Hematopoietic multipotent progenitor cell treated with erythropoietin and hydrocortisone succinate and interleukin-3 and kit ligand, for 6 days (in vitro differentiated cells): ENCODE measurements at regions not wholly inside any gene's neighbourhood (a gene's known extent, or its start where the extent isn't known, plus 50 kb on each side); places are given as distances from the start of the nearest gene placed in this dataset.
"Not testable (repeated sequence)": the region's sequence is repeated elsewhere in the genome, so short reads cannot be mapped to it uniquely, and the experiment has no call there.

Experiments
- DNase-seq: peaks from one replicate; pipeline ENCODE4 v3.0.0-alpha.2; 2015

- no peak for DNase-seq
Observed at GRCh38 chr22:22977479-22978200, 90.0 kb downstream of the IGLL5 start.

- DNase-seq = no peak
Observed at GRCh38 chr22:22978637-22979036, 91.0 kb downstream of the IGLL5 start.

GRCh38 chr22:22979121-22979724, 91.1 kb upstream of the GNAZ start:
- no peak for DNase-seq

- no peak for DNase-seq
Observed at GRCh38 chr22:22979954-22980353, 90.4 kb upstream of the GNAZ start.

GRCh38 chr22:22981670-22982571, 88.4 kb upstream of the GNAZ start:
- no peak for DNase-seq

GRCh38 chr22:22982616-22983015, 87.7 kb upstream of the GNAZ start:
- no peak for DNase-seq

- DNase-seq = no peak
Observed at GRCh38 chr22:22983123-22983522, 87.2 kb upstream of the GNAZ start.

- DNase-seq = no peak
Observed at GRCh38 chr22:22983816-22984215, 86.5 kb upstream of the GNAZ start.

- no peak for DNase-seq
Observed at GRCh38 chr22:22984967-22985366, 85.4 kb upstream of the GNAZ start.

GRCh38 chr22:22986008-22986407, 84.3 kb upstream of the GNAZ start:
- no peak for DNase-seq

GRCh38 chr22:22986640-22987039, 83.7 kb upstream of the GNAZ start:
- no peak for DNase-seq

GRCh38 chr22:22988150-22988549, 82.2 kb upstream of the GNAZ start:
- no peak for DNase-seq

GRCh38 chr22:22988785-22989184, 81.5 kb upstream of the GNAZ start:
- no peak for DNase-seq

GRCh38 chr22:22989856-22990255, 80.5 kb upstream of the GNAZ start:
- no peak for DNase-seq

- DNase-seq = not testable (repeated sequence)
Observed at GRCh38 chr22:22990711-22991505, 79.4 kb upstream of the GNAZ start.

- no peak for DNase-seq
Observed at GRCh38 chr22:22992474-22992873, 77.8 kb upstream of the GNAZ start.

GRCh38 chr22:22993184-22993583, 77.1 kb upstream of the GNAZ start:
- DNase-seq = no peak

- no peak for DNase-seq
Observed at GRCh38 chr22:22995166-22995565, 75.2 kb upstream of the GNAZ start.

GRCh38 chr22:22996511-22997261, 73.6 kb upstream of the GNAZ start:
- no peak for DNase-seq

- DNase-seq = no peak
Observed at GRCh38 chr22:22997262-22997898, 72.9 kb upstream of the GNAZ start.

- no peak for DNase-seq
Observed at GRCh38 chr22:22997988-22998387, 72.3 kb upstream of the GNAZ start.

- DNase-seq = no peak
Observed at GRCh38 chr22:22999523-22999922, 70.8 kb upstream of the GNAZ start.
